HPDE6-E6E7 (cell line): ENCODE measurements at regions not wholly inside any gene's neighbourhood (a gene's known extent, or its start where the extent isn't known, plus 50 kb on each side); places are given as distances from the start of the nearest gene placed in this dataset.

ENCODE experiments used
- DNase-seq: peaks from one replicate; pipeline ENCODE4 v3.0.0; 2011; ENCODE audit warnings: missing footprints; ENCODE audit errors: extremely low spot score

- DNase-seq, result no peak
Observed at GRCh38 chr12:19014240-19014639, 115.3 kb upstream of the PLEKHA5 start.

DNA sequence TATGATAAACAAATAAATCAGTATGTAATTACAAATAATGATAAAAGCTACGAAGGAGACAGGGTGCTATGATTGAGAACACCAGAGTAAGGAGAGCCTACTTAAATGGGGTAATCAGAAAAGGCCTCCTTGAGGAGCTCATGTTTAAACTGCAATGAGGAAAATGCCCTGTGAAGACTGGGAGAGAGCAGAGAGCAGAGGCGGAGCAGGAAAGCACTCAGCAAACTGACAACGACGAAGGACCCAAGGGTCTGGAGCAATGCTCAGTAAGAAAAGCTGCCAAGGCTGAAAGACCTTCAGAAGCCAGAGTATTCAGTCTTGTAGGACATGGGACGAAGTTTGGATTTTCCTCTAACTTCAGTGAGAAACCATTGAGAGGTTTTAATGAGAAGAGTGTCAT is 114.2 kb upstream of the PLEKHA5 start:
- no peak for DNase-seq

GRCh38 chr12:19018302-19018970 is 111.1 kb upstream of the PLEKHA5 start:
- no peak for DNase-seq

DNA sequence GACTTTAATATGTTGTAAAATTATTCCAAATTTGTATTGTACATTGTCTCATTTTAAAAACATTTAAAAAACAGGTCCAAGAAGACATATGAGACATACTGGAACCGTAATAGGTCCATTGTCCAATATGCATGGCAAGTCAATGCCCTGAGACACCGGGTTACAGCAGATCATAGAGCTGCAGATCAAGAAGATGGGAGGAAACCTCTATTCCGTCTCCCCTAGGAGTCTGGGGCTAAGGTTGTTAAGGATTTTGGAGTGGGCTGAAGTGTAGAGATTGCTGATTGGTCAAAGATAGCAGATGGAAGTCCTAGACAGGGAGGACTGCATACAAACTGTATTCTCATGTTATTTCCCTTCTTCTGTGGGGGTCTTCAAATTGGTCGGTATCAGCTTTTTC is 108.3 kb upstream of the PLEKHA5 start:
- no peak for DNase-seq

GRCh38 chr12:19021646-19022045 is 107.9 kb upstream of the PLEKHA5 start:
- DNase-seq, result no peak

DNA sequence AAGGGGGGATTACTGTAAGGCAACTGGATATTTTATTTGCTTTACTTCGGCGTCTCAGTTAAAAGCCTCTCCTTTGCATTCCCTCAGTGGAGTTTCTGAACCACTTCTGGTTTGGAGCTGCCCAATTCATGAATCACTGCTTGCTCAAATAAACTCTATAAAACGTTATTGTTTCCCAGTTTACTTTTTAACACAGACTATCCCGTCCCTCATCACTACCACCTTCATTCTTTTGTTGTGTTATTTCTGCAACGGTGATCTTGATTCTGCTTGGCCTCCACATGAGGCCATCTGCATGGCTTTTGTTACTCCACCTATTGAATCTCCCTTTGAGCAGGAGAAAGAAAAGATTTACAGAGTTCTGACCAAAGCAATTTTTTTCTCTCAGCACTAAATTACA is 104.0 kb upstream of the PLEKHA5 start:
- no peak for DNase-seq

DNA sequence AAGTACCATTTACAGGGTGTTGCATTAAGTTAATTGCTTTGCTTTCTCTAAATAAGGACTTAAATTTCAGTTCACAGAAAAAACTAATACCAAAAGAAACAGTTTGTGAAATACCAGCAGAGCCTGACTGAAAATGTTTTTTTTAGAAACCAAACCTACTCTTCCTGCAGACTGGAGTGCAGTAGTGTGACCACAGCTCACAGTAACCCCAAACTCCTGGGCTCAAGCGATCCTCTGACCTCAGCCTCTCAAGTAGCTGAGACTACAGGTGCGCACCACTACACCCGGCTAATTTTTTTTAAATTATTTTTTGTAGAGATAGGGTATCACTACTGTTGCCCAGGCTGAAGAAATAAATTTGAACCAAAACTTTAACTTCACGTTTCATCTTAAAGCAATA is 103.5 kb upstream of the PLEKHA5 start:
- no peak for DNase-seq

- no peak for DNase-seq
Observed at GRCh38 chr12:19026614-19027488, 102.7 kb upstream of the PLEKHA5 start.

DNA sequence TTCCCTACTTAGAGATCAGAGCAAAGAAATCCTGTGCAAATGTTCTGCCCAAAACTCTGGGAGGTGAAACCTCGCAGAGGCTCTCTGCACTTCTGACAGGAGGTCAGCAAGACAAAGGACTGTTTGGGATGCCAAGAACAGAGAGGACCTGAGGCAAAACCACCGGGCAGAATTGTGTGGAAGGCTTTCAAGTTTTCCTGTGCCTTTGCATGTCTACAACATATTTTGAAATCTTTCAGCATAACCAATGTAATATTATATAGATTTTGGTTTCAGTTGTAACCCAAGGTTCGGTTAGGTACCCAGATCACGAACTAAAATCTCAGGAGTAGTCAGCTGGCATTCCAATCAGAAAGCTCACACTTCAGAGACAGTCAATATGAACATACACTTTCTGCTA is 99.4 kb upstream of the PLEKHA5 start:
- DNase-seq, result no peak

GRCh38 chr12:19030603-19031002 is 98.9 kb upstream of the PLEKHA5 start:
- no peak for DNase-seq

GRCh38 chr12:19031032-19031431 is 98.5 kb upstream of the PLEKHA5 start:
- DNase-seq, result peak; percentile 31

DNA sequence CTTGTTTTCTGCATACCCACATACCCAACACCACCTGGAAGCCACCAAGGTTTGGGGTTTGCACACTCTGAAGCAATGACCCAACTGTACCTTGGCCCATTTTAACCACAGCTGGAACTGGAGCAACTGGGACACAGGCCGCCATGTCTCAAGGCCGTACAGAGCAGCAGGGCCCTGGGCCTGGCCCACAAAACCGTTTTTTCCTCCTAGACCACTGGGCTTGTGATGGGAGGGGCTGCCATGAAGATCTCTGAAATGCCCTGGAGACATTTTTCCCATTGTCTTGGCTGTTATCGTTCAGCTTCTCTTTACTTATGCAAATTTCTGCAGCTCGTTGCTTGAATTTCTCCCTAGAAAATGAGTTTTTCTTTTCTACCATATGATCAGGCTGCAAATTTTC is 96.7 kb upstream of the PLEKHA5 start:
- DNase-seq, result no peak

DNA sequence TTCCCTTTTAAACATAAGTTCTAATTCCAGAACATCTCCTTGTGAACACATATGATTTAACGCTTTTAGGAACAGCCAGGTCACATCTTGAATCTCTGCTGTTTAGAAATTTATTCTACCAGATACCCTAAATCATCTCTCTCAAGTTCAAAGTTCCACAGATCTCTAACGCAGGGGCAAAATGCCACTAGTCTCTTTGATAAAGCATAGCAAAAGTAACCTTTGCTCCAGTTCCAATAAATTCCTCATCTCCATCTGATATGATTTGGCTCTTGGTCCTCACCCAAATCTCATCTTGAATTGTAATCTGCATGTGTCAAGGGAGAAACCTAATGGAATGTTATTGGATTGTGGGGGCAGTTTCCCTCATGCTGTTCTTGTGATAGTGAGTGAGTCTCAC is 96.3 kb upstream of the PLEKHA5 start:
- no peak for DNase-seq

GRCh38 chr12:19034937-19035336 is 94.6 kb upstream of the PLEKHA5 start:
- DNase-seq, result no peak

- no peak for DNase-seq
Observed at GRCh38 chr12:19035536-19035935, 94.0 kb upstream of the PLEKHA5 start.

DNA sequence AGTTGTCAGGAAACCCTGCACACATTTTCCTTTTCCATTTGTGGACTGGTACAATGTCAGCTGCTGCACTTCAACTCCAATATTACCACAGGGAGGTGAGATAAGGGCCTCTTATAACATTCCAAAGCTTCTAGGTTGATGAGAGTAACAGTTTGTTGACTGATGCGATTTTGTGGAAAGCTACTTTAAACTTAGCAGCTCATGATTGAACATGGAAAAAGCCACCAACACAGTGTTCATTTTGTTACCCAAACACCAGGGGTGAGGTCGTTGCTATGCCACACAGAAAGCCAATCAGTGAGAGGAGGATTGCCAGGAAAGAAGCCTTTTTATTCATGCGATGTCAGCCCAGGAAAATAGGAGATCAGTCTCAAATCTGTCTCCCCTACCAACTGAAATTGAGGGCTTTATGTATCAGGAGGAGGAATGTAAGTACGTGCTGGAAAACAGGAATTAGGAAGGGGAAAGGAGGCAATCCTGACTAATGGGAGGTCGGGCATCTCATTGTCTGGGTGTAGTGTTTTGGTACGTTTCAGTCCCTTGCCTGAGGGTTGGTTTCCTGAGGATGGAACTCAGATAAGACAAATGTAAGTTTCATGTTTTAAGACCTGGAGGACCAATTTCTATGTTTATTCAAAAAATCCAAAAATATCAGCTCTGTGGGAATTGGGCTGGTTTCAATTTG is 92.7 kb upstream of the PLEKHA5 start:
- no peak for DNase-seq

DNA sequence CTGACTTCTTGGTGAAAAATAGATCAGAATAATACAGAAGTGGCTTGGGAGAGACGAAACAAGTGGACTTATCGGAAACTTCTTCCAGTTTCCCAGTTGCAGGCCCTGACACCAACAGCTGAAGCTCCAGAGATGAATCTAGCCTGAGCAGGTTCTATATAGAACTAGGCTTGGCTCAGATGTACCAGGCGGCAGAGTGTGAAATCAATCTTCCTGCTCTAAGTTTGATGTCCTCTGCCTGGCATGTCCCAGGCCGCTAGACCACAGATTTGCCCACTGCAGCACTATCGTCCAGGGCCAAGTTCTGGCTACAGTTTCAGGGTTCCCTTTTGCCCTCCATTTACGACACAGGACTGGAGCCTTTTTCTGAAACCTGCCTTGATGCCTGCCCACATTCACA is 91.3 kb upstream of the PLEKHA5 start:
- no peak for DNase-seq

- no peak for DNase-seq
Observed at GRCh38 chr12:19039515-19039914, 90.0 kb upstream of the PLEKHA5 start.

DNA sequence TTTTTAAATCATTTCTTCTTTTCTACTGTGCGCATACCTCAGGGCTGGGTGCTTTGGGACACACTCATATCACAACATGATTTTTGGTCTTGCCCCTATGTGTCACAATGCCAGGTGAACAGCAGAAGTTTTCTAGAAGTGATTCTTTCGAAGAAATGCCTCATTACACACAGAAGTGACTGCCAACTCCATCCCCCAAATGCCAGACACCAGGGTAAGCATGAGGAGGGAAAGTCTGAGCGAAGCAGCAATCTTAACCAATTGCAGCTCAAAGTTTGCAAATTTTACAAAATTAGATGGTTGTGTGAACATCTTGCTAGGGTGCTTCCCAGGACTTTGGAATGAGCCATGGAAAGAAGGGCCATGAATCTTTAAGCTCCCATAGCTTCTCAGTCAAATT is 87.3 kb upstream of the PLEKHA5 start:
- DNase-seq, result no peak

DNA sequence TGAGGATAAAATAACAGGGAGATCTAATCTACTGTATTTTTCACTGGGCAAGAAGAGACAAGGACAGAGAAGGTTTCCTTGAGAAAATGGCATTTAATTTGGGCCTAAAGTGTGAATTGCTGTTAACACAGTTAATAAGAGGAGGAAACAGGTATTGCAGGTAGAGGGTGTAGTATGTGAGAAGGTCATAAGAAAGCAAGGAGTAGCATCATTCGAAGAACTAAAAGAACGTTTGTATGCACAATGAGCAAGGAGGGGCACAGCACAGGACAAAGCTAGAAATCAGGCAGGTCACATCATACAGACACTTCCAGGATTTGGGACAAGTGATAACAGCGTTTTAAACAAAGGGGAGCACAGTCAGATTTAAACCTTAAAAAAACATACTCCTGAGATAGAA is 85.1 kb upstream of the PLEKHA5 start:
- no peak for DNase-seq

DNA sequence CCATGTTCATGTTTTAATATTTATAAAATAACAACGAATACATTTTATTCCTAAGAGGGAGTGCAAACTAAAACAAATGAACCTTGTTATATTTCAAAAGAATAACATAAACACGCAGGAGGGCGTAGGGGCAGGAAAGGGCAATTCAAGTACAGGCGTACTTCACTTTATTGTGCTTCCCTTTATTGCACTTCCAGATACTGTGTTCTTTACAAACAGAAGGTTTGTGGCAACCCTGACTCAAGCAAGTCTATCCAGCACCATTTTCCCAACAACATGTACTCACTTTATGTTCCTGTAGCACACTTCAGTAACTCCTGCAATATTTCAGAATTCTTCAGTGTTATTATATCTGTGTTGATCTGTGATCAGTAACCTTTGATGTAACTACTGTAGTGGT is 84.6 kb upstream of the PLEKHA5 start:
- no peak for DNase-seq

GRCh38 chr12:19045426-19045825 is 84.1 kb upstream of the PLEKHA5 start:
- no peak for DNase-seq

GRCh38 chr12:19048943-19049342 is 80.6 kb upstream of the PLEKHA5 start:
- DNase-seq, result no peak
